Hepatocyte (in vitro differentiated cells): ENCODE measurements at regions not wholly inside any gene's neighbourhood (a gene's known extent, or its start where the extent isn't known, plus 50 kb on each side); places are given as distances from the start of the nearest gene placed in this dataset.

Experiments
- DNase-seq: peaks from one replicate; pipeline ENCODE4 v3.0.0-alpha.2; 2016; ENCODE audit warnings: low spot score
- H2AFZ ChIP-seq: fragments of 200-600 bp; sonication (generic); 2 replicates; pipeline ENCODE4 v1.6.0; 2016; ENCODE audit warnings: antibody characterized with exemption, mild to moderate bottlenecking
- H3K27ac ChIP-seq: fragments of 200-600 bp; sonication (generic); 2 replicates; pipeline ENCODE4 v1.5.1; 2016; ENCODE audit warnings: mild to moderate bottlenecking
- H3K27me3 ChIP-seq: fragments of 200-600 bp; sonication (generic); 2 replicates; pipeline ENCODE4 v1.6.1; 2016
- H3K36me3 ChIP-seq: fragments of 200-600 bp; sonication (generic); replicated peaks from 2 replicates; pipeline ENCODE4 v1.5.1; 2016; ENCODE audit warnings: low read depth; ENCODE audit not compliant: insufficient read depth
- H3K4me1 ChIP-seq: fragments of 200-600 bp; sonication (generic); 2 replicates; pipeline ENCODE4 v1.5.1; 2016; ENCODE audit warnings: mild to moderate bottlenecking, moderate library complexity; ENCODE audit not compliant: insufficient read depth
- H3K4me2 ChIP-seq: fragments of 200-600 bp; sonication (generic); 2 replicates; pipeline ENCODE4 v1.6.0; 2016
- H3K4me3 ChIP-seq: fragments of 200-600 bp; sonication (generic); 2 replicates; pipeline ENCODE4 v1.5.1; 2016; ENCODE audit warnings: mild to moderate bottlenecking
- H3K79me2 ChIP-seq: fragments of 200-600 bp; sonication (generic); 2 replicates; pipeline ENCODE4 v1.6.0; 2017; ENCODE audit warnings: mild to moderate bottlenecking
- H3K9me2 ChIP-seq: fragments of 200-600 bp; sonication (generic); replicated peaks from 2 replicates; pipeline ENCODE4 v1.6.0; 2017; ENCODE audit warnings: mild to moderate bottlenecking; ENCODE audit not compliant: insufficient read depth
- H3K9me3 ChIP-seq: fragments of 200-600 bp; sonication (generic); 2 replicates; pipeline ENCODE4 v1.5.1; 2016; ENCODE audit warnings: low read depth, mild to moderate bottlenecking
- H4K20me1 ChIP-seq: fragments of 200-600 bp; sonication (generic); 2 replicates; pipeline ENCODE4 v1.6.0; 2016; ENCODE audit warnings: mild to moderate bottlenecking; ENCODE audit not compliant: insufficient read depth, poor library complexity, severe bottlenecking
- EZH2 ChIP-seq: fragments of 200-600 bp; sonication (generic); IDR thresholded peaks from 2 replicates; pipeline ENCODE4 v1.6.1; 2016; ENCODE audit warnings: antibody characterized with exemption, mild to moderate bottlenecking, borderline replicate concordance
- EZH2phosphoT487 ChIP-seq: fragments of 200-600 bp; sonication (generic); IDR thresholded peaks from one replicate; pipeline ENCODE4 v1.6.1; 2018; ENCODE audit warnings: antibody characterized with exemption, mild to moderate bottlenecking, low read depth, moderate library complexity; ENCODE audit not compliant: unreplicated experiment, severe bottlenecking
- WGBS: methylation state at CpG from one replicate; pipeline ENCODE4 v1.1.6; 2016; ENCODE audit warnings: low lambda C conversion rate; ENCODE audit errors: missing lambda C conversion rate; 5-methylcytosine and 5-hydroxymethylcytosine counted together
- TF ChIP-seq, protein P1 (sequence below): fragments of 200-600 bp; sonication (generic); IDR thresholded peaks from 2 replicates; pipeline ENCODE4 v1.5.1; 2016; ENCODE audit warnings: antibody characterized with exemption, mild to moderate bottlenecking; ENCODE audit not compliant: poor library complexity

GRCh38 chr4:140312100-140312499, 61.3 kb upstream of the SCOC start:
- Histone ChIP-seq H3K4me3 (no peak overlapping the region), H3K27ac (no peak overlapping the region), H3K36me3 (no peaks in the 10 kb centered on the region), H3K79me2 (no peaks in the 10 kb centered on the region), H2AFZ (no peak overlapping the region), H3K4me2 (no peak overlapping the region), H3K27me3 (no peaks in the 10 kb centered on the region), H3K9me2 (no peaks in the 10 kb centered on the region), H3K4me1 (no peaks in the 10 kb centered on the region), H4K20me1 (no peaks in the 10 kb centered on the region), H3K9me3 (no peaks in the 10 kb centered on the region)
- TF ChIP-seq, protein P1, sequence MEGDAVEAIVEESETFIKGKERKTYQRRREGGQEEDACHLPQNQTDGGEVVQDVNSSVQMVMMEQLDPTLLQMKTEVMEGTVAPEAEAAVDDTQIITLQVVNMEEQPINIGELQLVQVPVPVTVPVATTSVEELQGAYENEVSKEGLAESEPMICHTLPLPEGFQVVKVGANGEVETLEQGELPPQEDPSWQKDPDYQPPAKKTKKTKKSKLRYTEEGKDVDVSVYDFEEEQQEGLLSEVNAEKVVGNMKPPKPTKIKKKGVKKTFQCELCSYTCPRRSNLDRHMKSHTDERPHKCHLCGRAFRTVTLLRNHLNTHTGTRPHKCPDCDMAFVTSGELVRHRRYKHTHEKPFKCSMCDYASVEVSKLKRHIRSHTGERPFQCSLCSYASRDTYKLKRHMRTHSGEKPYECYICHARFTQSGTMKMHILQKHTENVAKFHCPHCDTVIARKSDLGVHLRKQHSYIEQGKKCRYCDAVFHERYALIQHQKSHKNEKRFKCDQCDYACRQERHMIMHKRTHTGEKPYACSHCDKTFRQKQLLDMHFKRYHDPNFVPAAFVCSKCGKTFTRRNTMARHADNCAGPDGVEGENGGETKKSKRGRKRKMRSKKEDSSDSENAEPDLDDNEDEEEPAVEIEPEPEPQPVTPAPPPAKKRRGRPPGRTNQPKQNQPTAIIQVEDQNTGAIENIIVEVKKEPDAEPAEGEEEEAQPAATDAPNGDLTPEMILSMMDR = no peak
- TF ChIP-seq EZH2phosphoT487 (no peak), EZH2 (no peak)
- no peak for DNase-seq
- WGBS = 82% methylated on average over 2 of the region's 2 CpGs

- DNase-seq = no peak
- TF ChIP-seq EZH2phosphoT487 (no peak), EZH2 (no peak)
- TF ChIP-seq, protein P1 = no peak
- Histone ChIP-seq H3K4me3 (no peak overlapping the region), H3K9me3 (no peaks in the 10 kb centered on the region), H3K4me2 (no peak overlapping the region), H3K79me2 (no peaks in the 10 kb centered on the region), H4K20me1 (no peaks in the 10 kb centered on the region), H3K9me2 (no peaks in the 10 kb centered on the region), H3K27ac (no peak overlapping the region), H3K4me1 (no peaks in the 10 kb centered on the region), H3K36me3 (no peaks in the 10 kb centered on the region), H2AFZ (no peak overlapping the region), H3K27me3 (no peaks in the 10 kb centered on the region)
Measured at GRCh38 chr4:140311257-140311835, 62.1 kb upstream of the SCOC start.

DNA sequence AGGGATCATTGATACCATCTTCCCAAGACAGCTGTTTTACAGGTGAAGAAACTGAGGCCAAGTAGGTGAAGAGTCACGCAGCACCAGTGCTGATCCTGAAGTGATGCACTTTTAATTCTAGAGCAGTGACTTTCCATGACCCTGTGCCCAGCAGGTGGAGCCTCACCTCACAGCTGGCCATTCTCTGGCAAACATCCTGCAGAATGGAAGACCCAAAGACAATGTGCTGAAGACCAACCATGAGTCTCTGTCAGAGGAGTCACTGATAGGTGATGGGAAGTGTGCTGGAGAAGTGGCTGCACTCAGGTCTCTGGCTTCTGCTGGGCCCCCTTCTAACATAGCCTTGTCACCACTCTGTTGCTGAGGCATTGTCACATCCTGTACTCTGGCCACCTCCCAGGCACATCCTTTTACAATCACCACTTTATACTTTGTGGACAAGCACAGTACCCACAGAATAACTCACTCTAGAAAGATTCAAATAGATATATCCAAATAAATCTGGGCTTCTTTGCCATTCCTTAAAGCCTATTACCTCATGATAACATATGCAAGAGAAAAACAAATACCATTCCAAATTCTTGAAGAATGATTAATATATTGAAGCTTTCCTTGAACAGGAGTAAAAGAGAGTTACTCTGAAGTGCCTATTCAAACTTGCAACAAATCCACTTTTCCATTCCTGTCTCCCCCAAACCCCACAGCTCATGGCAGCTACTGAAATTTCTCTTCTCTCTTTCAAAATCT, 64.1 kb upstream of the SCOC start:
- Histone ChIP-seq H4K20me1 (no peaks in the 10 kb centered on the region), H3K4me2 (no peak overlapping the region), H3K9me3 (no peaks in the 10 kb centered on the region), H3K27me3 (no peaks in the 10 kb centered on the region), H3K36me3 (no peaks in the 10 kb centered on the region), H3K27ac (no peak overlapping the region), H3K79me2 (no peaks in the 10 kb centered on the region), H3K9me2 (no peaks in the 10 kb centered on the region), H2AFZ (no peak overlapping the region), H3K4me3 (no peak overlapping the region), H3K4me1 (peaks cover 4% of the 10 kb centered on the region)
- DNase-seq = no peak
- WGBS = 80% methylated on average over 1 of the region's 1 CpG
- TF ChIP-seq EZH2phosphoT487 = no peak
- TF ChIP-seq EZH2 = no peak
- TF ChIP-seq, protein P1 = no peak
